ENCODE measurements at regions not wholly inside any gene's neighbourhood (a gene's known extent, or its start where the extent isn't known, plus 50 kb on each side); places are given as distances from the start of the nearest gene placed in this dataset.
A peak's percentile ranks its signal among the peaks of the same experiment; 100 is the strongest.
"Not testable (repeated sequence)": the region's sequence is repeated elsewhere in the genome, so short reads cannot be mapped to it uniquely, and the experiment has no call there.

DNA sequence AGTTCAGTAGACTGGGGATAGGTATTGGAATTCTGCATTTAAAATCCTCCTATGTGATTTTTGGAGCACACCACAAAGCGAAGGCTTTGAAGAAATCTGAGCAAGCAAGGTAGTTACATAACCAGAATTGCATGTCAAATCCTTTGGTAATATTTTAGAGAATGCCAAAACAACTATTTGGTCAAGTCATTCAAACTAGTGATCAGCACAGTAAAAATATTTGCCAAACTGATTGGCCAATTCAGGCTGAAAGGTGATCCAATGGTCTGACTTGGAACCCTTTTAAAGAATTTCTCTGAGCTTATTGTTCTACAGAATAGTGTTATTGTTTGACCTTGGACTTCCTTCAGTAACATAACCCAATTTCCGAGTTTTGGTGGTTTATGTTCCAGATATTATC lies 214.2 kb upstream of the ETAA1 start:
- no peak for DNase-seq (ENCODE audit: low read depth)
- TF ChIP-seq, protein P1, sequence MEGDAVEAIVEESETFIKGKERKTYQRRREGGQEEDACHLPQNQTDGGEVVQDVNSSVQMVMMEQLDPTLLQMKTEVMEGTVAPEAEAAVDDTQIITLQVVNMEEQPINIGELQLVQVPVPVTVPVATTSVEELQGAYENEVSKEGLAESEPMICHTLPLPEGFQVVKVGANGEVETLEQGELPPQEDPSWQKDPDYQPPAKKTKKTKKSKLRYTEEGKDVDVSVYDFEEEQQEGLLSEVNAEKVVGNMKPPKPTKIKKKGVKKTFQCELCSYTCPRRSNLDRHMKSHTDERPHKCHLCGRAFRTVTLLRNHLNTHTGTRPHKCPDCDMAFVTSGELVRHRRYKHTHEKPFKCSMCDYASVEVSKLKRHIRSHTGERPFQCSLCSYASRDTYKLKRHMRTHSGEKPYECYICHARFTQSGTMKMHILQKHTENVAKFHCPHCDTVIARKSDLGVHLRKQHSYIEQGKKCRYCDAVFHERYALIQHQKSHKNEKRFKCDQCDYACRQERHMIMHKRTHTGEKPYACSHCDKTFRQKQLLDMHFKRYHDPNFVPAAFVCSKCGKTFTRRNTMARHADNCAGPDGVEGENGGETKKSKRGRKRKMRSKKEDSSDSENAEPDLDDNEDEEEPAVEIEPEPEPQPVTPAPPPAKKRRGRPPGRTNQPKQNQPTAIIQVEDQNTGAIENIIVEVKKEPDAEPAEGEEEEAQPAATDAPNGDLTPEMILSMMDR (IDR thresholded peaks at IDR 0.05; ENCODE audit: insufficient read depth, low read depth, low read length, missing control alignments) = no peak

DNA sequence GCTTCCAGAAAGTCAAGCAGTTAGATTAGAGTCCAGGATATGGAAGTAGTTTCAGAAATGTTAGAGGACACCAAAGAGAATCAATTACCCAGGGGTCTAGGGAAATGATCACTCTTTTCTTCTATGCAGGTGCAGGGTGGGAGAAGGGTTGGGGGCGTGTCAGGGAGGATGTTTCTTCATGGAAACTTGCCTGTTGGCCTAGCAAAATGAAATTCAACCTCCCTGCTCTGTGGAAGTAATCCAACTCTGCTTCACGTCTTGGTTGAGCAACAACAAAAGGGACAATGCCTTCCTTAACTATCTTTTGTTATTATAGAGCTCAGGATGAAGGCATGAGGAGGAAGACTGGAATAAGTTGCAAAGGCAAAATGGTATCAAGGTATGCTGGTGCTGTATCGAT lies 210.8 kb upstream of the ETAA1 start:
- no peak for DNase-seq (ENCODE audit: low read depth)
- no peak overlapping the region for H3K4me3 ChIP-seq (ENCODE audit: low read length)
- TF ChIP-seq, protein P1 (IDR thresholded peaks at IDR 0.05; ENCODE audit: insufficient read depth, low read depth, low read length, missing control alignments) = no peak

More for the DNA sequence above, 214.2 kb upstream of the ETAA1 start:
- no peak overlapping the region for H3K4me3 ChIP-seq (ENCODE audit: low read length)

DNA sequence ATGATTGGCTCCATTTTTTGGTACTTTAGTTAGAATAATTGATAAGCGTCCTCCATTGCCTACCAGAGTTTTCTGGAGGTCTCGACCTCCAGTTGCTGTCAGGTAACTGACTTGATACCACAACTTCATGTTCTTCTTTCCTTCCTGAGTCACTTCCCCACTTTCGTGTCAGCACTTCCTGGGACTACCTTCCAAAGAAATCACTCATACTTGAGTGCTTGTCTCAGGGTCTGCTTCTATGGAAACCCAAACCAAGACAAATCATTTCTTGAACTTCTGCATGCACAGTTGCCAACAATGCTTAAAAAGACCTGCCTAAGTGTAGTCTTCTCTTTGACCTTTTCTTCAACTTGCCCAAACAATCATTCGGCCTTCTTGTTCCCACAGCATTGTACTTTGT lies 210.3 kb upstream of the ETAA1 start:
- H3K4me3 ChIP-seq (ENCODE audit: low read length) = no peak overlapping the region
- DNase-seq (ENCODE audit: low read depth) = peak; percentile 37
- TF ChIP-seq, protein P1 (IDR thresholded peaks at IDR 0.05; ENCODE audit: insufficient read depth, low read depth, low read length, missing control alignments) = no peak

DNA sequence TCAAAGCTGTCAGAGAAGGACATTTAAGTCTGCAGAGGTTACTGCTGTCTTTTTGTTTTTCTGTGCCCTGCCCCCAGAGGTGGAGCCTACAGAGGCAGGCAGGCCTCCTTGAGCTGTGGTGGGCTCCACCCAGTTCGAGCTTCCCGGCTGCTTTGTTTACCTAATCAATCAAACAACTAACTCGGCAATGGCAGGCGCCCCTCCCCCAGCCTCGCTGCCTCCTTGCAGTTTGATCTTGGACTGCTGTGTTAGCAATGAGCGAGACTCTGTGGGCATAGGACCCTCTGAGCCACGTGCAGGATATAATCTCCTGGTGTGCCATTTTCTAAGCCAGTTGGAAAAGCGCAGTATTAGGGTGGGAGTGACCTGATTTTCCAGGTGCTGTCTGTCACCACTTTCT lies 201.8 kb upstream of the ETAA1 start:
- not testable (repeated sequence) for H3K4me3 ChIP-seq (ENCODE audit: low read length); DNase-seq (ENCODE audit: low read depth)

DNA sequence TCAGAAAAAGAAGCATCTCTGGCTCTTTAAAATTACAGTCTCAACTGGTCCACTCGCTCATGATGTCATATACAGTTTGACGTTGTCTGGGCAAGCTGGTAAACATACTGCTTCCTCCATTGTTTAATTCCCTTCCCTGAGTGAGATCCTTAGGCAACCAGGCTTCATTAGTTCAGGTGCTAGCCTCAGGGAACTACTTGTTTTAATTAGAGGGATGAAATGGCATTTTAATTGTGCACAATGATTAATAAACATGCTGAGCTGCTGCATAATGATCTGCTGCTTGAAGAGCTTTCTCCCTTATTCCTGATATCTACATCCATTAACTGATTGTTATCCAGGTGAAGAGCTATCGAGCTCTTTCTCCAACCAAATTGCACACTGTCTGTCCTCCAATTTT lies 195.6 kb upstream of the ETAA1 start:
- no peak for DNase-seq (ENCODE audit: low read depth)
- no peak overlapping the region for H3K4me3 ChIP-seq (ENCODE audit: low read length)
- TF ChIP-seq, protein P1 (IDR thresholded peaks at IDR 0.05; ENCODE audit: insufficient read depth, low read depth, low read length, missing control alignments) = no peak

DNA sequence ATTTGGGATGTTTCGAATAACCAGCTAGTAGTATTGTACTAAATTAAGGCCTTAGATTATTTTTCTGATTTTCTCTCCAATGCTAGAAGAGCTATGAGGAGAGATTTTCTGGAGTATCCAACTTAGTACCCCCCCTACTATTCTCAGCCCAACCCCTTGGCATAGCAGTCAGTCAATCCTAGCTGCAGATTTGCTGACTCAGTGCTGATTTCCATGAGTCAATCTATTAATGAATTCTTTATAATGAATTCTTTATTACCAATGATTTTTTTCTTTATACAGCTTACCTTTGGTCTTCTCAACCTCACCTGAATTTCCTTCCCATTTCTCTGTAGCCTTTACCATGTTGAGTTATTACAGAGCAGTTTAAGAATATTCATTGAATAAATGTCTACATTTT lies 192.8 kb upstream of the ETAA1 start:
- TF ChIP-seq, protein P1 (IDR thresholded peaks at IDR 0.05; ENCODE audit: insufficient read depth, low read depth, low read length, missing control alignments) = no peak
- no peak for DNase-seq (ENCODE audit: low read depth)
- H3K4me3 ChIP-seq (ENCODE audit: low read length) = no peak overlapping the region

DNA sequence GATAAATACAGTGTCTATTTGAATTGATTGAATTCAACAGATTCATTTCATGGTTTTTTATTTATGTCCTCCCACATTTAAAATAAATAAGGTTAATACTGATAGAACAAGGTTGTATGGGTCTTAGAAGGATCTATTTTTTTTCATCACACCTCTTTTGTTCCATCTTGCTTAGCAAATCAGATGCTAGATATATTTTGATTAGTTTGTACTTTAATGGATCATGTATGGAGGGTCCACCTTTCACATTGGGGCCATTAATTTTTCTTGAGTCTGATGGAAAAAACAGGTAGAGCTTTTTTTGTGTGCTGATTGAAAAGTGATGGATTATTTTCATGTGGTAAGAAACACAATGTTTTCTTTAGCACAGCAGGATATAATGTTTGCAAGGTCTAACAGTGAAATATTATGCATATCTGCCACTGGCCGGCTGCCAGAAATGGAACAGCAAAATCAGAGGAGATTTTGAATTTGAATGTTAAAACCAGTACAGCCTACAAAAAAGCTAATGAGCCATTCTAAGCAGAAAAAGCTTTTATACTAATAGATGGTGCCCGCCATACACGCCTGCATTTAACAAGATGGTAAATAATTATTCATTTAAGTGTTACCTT lies 188.1 kb upstream of the ETAA1 start:
- TF ChIP-seq, protein P1 (IDR thresholded peaks at IDR 0.05; ENCODE audit: insufficient read depth, low read depth, low read length, missing control alignments) = no peak
- no peak overlapping the region for H3K4me3 ChIP-seq (ENCODE audit: low read length)
- DNase-seq (ENCODE audit: low read depth) = no peak
